NCI-H146 (cell line): ENCODE measurements at regions not wholly inside any gene's neighbourhood (a gene's known extent, or its start where the extent isn't known, plus 50 kb on each side); places are given as distances from the start of the nearest gene placed in this dataset.

Experiments
- DNase-seq: peaks from one replicate; lab custom pipeline; 2025; lab: John Stamatoyannopoulos, UW

GRCh38 chr6:97591955-97592354, 308.9 kb upstream of the MMS22L start:
- no peak for DNase-seq

DNA sequence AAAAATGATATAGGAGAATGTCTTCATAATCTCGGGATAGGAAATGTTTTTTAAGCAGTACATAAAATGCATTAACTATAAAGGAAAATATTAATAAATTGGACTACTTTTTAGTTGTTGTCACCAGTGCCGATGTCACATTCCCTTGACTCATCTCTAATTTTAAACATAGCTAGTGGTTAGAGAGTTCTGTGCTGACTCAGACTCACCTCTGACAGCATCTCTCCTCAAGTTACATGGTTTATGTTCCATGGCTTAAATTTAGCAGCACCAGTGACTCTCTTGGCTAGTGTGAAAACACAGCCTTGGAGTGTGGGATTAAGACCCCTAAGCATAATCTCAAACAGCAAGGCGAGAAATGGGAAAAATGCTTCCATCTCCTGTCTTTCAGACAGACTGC, 311.8 kb upstream of the MMS22L start:
- DNase-seq: no peak

DNA sequence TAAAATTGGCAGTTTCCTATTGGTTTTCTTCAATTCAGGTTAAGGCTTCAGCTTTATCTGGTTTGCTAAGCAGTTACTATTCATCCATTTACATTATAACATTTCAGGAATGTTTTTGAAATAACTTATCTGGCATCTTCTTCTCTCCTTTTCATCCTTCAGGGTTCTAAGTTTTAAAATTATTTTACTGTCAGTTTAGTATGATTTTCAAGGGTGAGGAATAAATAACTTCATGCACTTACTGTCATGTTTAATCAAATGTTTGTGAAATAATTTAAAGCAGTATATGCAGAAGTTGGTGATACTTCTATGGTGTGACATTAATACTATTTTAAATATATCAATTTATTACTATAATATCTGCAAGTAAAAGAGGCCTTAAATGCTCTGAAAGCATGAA, 338.1 kb upstream of the MMS22L start:
- no peak for DNase-seq

- DNase-seq: peak; percentile 47
Observed at GRCh38 chr6:97626671-97627441, 343.8 kb upstream of the MMS22L start.

DNA sequence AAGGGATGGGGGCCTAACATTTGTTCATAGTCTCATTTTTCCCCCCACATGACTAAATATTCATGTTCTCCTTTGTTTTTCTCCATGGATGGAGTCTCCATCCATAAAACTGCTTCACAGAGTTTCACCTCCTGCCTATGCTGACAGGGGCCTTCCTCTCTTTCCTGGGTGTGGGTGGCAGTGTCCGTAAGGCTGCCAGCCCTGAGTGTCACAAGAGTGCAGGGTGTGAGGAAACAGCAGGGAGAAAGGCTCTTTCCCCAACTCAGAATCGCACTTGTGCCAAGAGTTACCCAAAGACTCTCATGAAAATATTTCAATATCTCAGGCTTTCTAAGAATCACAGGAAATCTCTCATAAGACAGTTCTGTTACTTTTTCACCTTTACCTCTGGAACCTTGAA, 346.2 kb upstream of the MMS22L start:
- no peak for DNase-seq

DNA sequence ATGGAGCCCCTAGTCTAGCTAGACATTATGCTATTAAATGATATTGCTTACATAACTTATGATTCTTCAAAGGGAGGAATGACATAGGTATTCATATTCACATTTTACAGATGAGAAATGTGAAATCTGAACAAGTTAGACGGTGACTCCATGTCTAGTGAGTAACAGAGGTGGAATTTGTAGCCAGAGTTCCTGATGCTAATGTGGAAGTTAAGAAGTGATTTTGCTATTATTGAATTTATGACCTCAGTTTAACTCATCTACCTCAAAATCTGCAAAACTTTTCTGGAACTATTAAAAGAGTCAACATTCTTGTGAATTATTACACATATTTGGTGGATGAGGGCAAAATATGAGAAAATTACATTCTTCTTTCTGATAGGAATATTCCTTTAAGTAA, 347.6 kb upstream of the MMS22L start:
- no peak for DNase-seq

DNA sequence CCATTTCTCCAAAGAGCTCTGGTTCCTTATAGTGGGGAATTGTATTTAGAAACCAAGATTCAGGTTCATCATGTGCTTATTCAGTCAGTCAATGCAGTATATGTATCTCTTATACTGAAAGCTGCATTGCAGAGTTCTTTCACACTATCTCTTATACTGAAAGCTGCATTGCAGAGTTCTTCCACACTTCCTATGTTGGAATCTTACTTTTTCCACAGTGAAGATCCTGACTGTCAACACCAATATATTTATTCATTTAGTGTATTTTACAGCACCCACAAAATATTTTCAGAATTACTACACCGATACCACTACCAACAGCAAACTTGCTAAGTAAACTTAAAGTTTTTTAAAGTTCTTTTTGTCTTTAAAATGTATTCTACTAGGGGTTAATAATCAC, 349.3 kb upstream of the MMS22L start:
- no peak for DNase-seq

GRCh38 chr6:97639702-97640101, 356.7 kb upstream of the MMS22L start:
- no peak for DNase-seq

DNA sequence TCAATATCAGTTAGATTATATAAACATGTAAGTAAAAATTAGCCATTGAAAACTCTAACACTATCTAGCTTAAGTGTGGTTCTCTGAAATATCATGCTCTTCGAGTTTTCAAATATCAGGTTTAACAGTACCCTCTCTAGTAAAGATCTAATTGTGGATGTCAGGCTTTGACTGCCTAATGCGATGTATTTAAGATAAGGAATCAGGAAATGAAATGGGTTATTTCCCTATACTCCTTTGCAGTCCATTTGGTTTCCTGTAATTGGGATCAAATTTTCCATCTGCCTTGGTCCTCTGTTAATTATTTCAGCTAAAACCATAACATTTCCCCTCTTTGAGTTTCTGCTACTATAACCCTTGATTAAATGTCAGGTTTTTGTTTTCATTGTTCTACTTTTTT, 361.3 kb upstream of the MMS22L start:
- no peak for DNase-seq

- no peak for DNase-seq
Observed at GRCh38 chr6:97645757-97646156, 362.7 kb upstream of the MMS22L start.

DNA sequence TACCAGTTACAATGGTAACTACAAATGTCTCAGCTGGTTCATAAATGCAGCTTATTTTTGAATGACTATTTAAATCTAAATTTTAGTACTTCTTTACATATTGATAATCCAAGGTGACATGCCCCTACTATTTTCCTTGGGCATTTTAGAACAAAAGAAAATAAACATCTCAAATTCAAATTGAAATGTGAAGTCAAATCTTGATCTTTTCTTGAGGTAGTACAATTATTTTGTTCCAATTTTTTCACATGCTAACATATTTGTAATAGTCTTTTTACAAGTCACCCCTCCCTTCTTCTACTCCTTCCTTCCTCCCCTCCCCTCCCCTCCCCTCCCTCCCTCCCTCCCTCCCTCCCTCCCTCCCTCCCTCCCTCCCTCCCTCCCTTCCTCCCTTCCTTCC, 370.1 kb upstream of the MMS22L start:
- no peak for DNase-seq

- no peak for DNase-seq
Observed at GRCh38 chr6:97653517-97653916, 370.5 kb upstream of the MMS22L start.

DNA sequence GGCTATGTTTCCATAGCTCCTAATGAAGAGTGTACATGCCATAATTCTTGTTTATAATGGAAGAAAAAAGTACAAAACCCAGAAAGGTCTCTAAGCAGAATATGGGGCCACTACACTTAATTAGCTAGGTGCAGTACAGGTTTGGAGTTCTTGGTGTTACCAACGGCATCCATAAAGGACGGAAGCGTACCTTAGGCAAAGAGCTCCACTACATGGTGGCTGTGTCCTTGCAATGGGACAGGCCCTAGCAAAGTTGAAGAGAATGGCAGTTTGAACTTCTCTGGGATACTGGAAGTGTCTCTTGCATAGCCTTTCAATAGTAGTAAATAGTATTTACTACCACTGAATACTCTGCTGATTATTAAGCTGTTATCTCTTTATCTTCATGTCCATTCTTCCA, 371.7 kb upstream of the MMS22L start:
- DNase-seq: no peak

- DNase-seq: peak; percentile 24
Observed at GRCh38 chr6:97656236-97656635, 373.2 kb upstream of the MMS22L start.

GRCh38 chr6:97656706-97657350, 373.8 kb upstream of the MMS22L start:
- DNase-seq: no peak

DNA sequence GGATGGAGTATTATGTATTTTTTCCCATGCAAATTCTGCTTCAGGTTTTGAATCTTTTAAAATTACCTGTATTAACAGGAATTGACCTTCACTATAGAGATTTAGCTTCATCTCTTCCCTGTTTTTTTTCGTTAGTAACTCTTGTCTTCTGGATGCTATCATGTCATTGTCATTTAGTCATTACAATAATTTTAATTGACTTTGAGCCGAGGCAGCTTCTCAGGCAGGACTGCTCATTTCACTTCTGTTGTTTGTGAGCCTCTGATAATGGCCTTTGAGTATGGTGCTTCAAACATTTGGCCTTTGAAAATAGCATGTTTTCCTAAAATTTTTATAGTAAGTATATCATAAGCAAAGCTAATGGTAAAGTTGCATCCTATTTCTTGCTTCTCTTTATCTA, 375.1 kb upstream of the MMS22L start:
- no peak for DNase-seq

DNA sequence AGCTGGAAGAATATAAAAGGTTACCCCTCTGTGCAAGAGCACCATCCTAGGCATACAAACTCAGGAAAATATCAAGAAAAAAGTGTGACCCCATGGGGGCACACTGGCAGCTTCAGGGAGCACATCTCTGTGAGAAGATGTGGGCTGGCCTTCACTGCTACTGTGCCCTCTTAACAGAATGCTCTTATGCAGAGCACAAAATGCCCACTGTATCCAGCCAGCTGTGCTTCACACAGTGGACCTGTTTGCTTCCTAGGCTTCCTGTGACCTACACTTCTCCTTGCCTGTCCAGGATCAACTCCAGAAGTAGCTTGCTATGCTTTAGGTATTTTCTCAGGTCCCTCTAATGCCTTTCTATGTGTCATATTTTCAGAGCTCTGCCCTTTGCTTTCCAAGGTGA, 380.2 kb upstream of the MMS22L start:
- no peak for DNase-seq

DNA sequence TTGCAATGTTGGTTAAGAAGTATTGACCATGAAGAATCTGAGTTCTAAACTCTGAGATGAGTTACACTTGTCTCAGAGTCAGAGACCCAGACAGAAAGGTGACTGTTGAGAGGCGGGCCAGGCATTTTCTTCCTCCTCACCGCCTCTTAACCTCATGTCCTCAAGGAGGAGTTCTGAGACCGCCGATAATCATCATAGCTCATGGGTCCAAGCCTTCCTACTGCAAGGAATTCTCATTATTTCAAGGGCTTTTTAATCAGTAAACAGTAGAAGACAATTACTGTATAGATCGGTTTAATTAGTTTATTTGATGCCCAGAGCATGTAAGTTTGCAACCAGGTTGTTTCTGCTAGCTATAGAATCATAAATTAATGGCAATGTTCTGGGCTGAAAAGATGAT, 382.4 kb upstream of the MMS22L start:
- DNase-seq: no peak

DNA sequence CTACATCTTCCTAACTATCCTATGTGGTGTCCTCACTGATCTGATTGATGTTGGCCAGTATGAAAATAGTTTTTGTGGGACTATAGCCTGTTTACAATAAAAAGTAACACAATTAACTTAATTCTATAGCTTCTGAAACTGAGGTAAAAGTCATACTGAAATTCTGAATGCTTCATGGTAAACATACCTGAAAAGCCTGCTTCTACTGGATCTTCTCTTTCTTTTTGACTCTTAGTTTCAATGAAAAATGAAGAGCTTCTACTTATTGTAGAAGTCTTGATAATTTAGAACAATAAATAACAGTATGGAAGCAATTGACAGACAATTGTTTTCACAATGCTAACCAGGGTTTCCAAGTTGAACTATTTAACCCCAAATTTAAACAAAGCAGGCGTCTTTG, 383.9 kb upstream of the MMS22L start:
- no peak for DNase-seq

DNA sequence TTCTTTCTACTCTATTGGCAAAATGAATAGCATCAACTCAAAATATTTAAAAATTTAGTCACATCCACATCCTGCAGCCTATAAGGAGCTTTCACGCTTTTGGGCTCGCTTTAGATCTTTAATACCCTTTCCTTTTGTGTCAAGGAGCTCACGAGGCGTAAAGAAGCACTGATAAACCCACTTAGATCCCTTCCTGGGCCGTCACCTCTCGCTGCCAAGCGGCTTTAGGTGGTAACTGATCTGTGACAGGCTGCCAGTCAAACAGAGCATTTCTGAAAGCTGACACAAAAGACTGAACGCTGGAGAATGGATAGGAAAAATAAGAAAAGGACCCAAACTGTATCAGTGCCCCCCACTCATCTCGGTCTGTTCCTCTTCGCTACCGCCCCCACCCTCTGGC, 385.7 kb upstream of the MMS22L start:
- DNase-seq: peak; percentile 35

- peak; percentile 38 for DNase-seq
Observed at GRCh38 chr6:97669191-97670031, 386.4 kb upstream of the MMS22L start.

GRCh38 chr6:97674802-97675201, 391.8 kb upstream of the MMS22L start:
- DNase-seq: no peak

DNA sequence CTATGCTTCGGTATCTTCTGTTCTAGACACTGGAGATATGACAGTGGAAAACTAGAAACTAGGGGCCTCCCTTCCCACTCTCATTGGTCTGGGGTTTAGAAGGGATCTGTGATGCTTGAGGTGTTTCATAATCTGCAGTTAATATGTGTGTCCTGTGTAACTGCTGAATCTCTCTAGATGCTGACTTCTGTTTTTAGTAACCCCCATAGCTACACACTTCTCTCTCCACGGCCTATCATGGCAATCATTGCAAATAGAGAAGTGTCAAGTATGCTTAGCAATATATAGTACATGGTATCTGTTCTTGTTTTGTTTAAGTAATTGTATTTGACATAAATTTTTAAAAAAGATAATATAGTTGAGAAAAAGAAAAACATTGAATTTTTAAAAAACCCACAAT, 394.6 kb upstream of the MMS22L start:
- DNase-seq: no peak
